Erythroblast (primary cell): ENCODE measurements at regions not wholly inside any gene's neighbourhood (a gene's known extent, or its start where the extent isn't known, plus 50 kb on each side); places are given as distances from the start of the nearest gene placed in this dataset.

Source experiments
- GATA1 ChIP-seq: IDR thresholded peaks from 2 replicates; pipeline ENCODE4 v1.6.1; 2011; ENCODE audit warnings: low read depth, mild to moderate bottlenecking, control low read depth, low read length, moderate library complexity
- POLR2A ChIP-seq: IDR thresholded peaks from 2 replicates; pipeline ENCODE4 v1.6.1; 2011; ENCODE audit warnings: mild to moderate bottlenecking, low read length

- TF ChIP-seq POLR2A (no peak), GATA1 (no peak)
These were observed 69.0 kb upstream of the NEK7 start for GRCh38 chr1:198087831-198088230.
